Astrocyte (in vitro differentiated cells and primary cell): ENCODE measurements at regions not wholly inside any gene's neighbourhood (a gene's known extent, or its start where the extent isn't known, plus 50 kb on each side); places are given as distances from the start of the nearest gene placed in this dataset.
"Not testable (repeated sequence)": the region's sequence is repeated elsewhere in the genome, so short reads cannot be mapped to it uniquely, and the experiment has no call there.

Experiments used
- DNase-seq: peaks from one replicate; pipeline ENCODE4 v3.0.0-alpha.2; 2010; ENCODE audit warnings: low read depth
- FAIRE-seq: peaks from 2 replicates; lab custom pipeline; 2011; peaks lifted over from hg19 to GRCh38; lab: Jason Lieb, UNC
- H2AFZ ChIP-seq: 2 replicates; pipeline ENCODE4 v1.6.0; 2012; ENCODE audit warnings: low read depth, low read length, inconsistent platforms
- H3K27ac ChIP-seq: 2 replicates; pipeline ENCODE4 v1.5.1; 2011; ENCODE audit warnings: low read depth, low read length, inconsistent platforms
- H3K27me3 ChIP-seq: 2 replicates; pipeline ENCODE4 v1.6.0; 2011; ENCODE audit warnings: low read length, inconsistent platforms; ENCODE audit not compliant: insufficient read depth
- H3K36me3 ChIP-seq: 2 replicates; pipeline ENCODE4 v1.5.1; 2011; ENCODE audit warnings: low read length, inconsistent platforms; ENCODE audit not compliant: insufficient read depth
- H3K4me1 ChIP-seq: 2 replicates; pipeline ENCODE4 v1.5.1; 2011; ENCODE audit warnings: low read length, inconsistent platforms; ENCODE audit not compliant: insufficient read depth
- H3K4me2 ChIP-seq: 2 replicates; pipeline ENCODE4 v1.6.0; 2012; ENCODE audit warnings: low read length, inconsistent platforms
- H3K4me3 ChIP-seq: 2 replicates; pipeline ENCODE4 v1.5.1; 2011; ENCODE audit warnings: low read depth, mild to moderate bottlenecking, low read length, inconsistent platforms; ENCODE audit not compliant: insufficient read depth
- H3K79me2 ChIP-seq: 2 replicates; pipeline ENCODE4 v1.6.0; 2012; ENCODE audit warnings: mild to moderate bottlenecking, low read length, inconsistent platforms; ENCODE audit not compliant: insufficient read depth
- H3K9ac ChIP-seq: 2 replicates; pipeline ENCODE4 v1.6.0; 2012; ENCODE audit warnings: mild to moderate bottlenecking, low read length, inconsistent platforms
- H3K9me3 ChIP-seq: 2 replicates; pipeline ENCODE4 v1.5.1; 2012; ENCODE audit warnings: low read depth, mild to moderate bottlenecking, low read length, inconsistent platforms; ENCODE audit not compliant: insufficient read depth
- H4K20me1 ChIP-seq: 2 replicates; pipeline ENCODE4 v1.6.0; 2012; ENCODE audit warnings: low read length, inconsistent platforms; ENCODE audit not compliant: insufficient read depth
- H3K27ac Mint-ChIP-seq: one replicate; pipeline ENCODE4 v1.8.0; 2021; ENCODE audit warnings: mild to moderate bottlenecking, mixed read lengths; ENCODE audit not compliant: unreplicated experiment
- H3K27me3 Mint-ChIP-seq: one replicate; pipeline ENCODE4 v1.8.0; 2021; ENCODE audit warnings: low read depth, mixed read lengths; ENCODE audit not compliant: unreplicated experiment
- H3K36me3 Mint-ChIP-seq: one replicate; pipeline ENCODE4 v1.8.0; 2021; ENCODE audit warnings: low read depth, mixed read lengths; ENCODE audit not compliant: unreplicated experiment
- H3K4me1 Mint-ChIP-seq: one replicate; pipeline ENCODE4 v1.8.0; 2021; ENCODE audit warnings: low read depth, mixed read lengths; ENCODE audit not compliant: unreplicated experiment
- H3K4me3 Mint-ChIP-seq: one replicate; pipeline ENCODE4 v1.8.0; 2021; ENCODE audit warnings: mild to moderate bottlenecking, moderate library complexity, mixed read lengths; ENCODE audit not compliant: unreplicated experiment
- H3K9me3 Mint-ChIP-seq: one replicate; pipeline ENCODE4 v1.8.0; 2021; ENCODE audit warnings: mild to moderate bottlenecking, mixed read lengths; ENCODE audit not compliant: unreplicated experiment
- CTCF ChIP-seq: IDR thresholded peaks from 2 replicates; pipeline ENCODE4 v1.5.1; 2011; ENCODE audit warnings: low read depth, mild to moderate bottlenecking, inconsistent platforms, low read length, moderate library complexity; ENCODE audit not compliant: insufficient read depth
- EZH2 ChIP-seq: IDR thresholded peaks from 2 replicates; pipeline ENCODE4 v1.6.1; 2012; ENCODE audit warnings: mild to moderate bottlenecking, low read length, inconsistent platforms; ENCODE audit not compliant: insufficient read depth

- Histone ChIP-seq H3K9ac (no peak overlapping the region), H3K4me2 (no peak overlapping the region), H3K9me3 (no peaks in the 10 kb centered on the region), H3K36me3 (no peaks in the 10 kb centered on the region), H3K79me2 (no peaks in the 10 kb centered on the region), H3K4me1 (no peaks in the 10 kb centered on the region), H3K27me3 (no peaks in the 10 kb centered on the region), H3K27ac (no peak overlapping the region), H4K20me1 (no peaks in the 10 kb centered on the region), H3K4me3 (no peak overlapping the region), H2AFZ (no peak overlapping the region)
- FAIRE-seq (no peak), DNase-seq (no peak)
- H3K27me3 Mint-ChIP-seq: peaks cover 6% of the 10 kb centered on the region
- H3K27ac Mint-ChIP-seq: no peak overlapping the region
- H3K4me1 Mint-ChIP-seq: no peaks in the 10 kb centered on the region
- no peak overlapping the region for H3K4me3 Mint-ChIP-seq
- H3K9me3 Mint-ChIP-seq: no peaks in the 10 kb centered on the region
- no peaks in the 10 kb centered on the region for H3K36me3 Mint-ChIP-seq
- TF ChIP-seq CTCF (no peak), EZH2 (no peak)
Measured at GRCh38 chr2:88959480-88960204, 268.2 kb downstream of the RPIA start.

GRCh38 chr2:88961323-88961722 lies 269.9 kb downstream of the RPIA start:
- H3K27ac ChIP-seq, H3K4me1 Mint-ChIP-seq, H3K9me3 ChIP-seq, H3K27me3 ChIP-seq, H3K4me3 ChIP-seq, H3K27ac Mint-ChIP-seq, FAIRE-seq, H3K79me2 ChIP-seq, H3K9me3 Mint-ChIP-seq, H4K20me1 ChIP-seq, DNase-seq, H3K4me3 Mint-ChIP-seq, H3K36me3 Mint-ChIP-seq, H3K36me3 ChIP-seq, H3K9ac ChIP-seq, H3K4me2 ChIP-seq, H3K4me1 ChIP-seq, H2AFZ ChIP-seq: not testable (repeated sequence)
- peaks cover 13% of the 10 kb centered on the region for H3K27me3 Mint-ChIP-seq

GRCh38 chr2:88967844-88968243 lies 276.4 kb downstream of the RPIA start:
- no peak for TF ChIP-seq EZH2
- no peak for TF ChIP-seq CTCF
- Histone ChIP-seq H3K27ac (no peak overlapping the region), H3K27me3 (no peaks in the 10 kb centered on the region), H2AFZ (no peak overlapping the region), H4K20me1 (no peaks in the 10 kb centered on the region), H3K4me1 (no peaks in the 10 kb centered on the region), H3K79me2 (no peaks in the 10 kb centered on the region), H3K4me3 (no peak overlapping the region), H3K36me3 (no peaks in the 10 kb centered on the region), H3K9me3 (no peaks in the 10 kb centered on the region), H3K4me2 (no peak overlapping the region), H3K9ac (no peak overlapping the region)
- peaks cover 28% of the 10 kb centered on the region for H3K27me3 Mint-ChIP-seq
- no peak overlapping the region for H3K4me3 Mint-ChIP-seq
- no peak for DNase-seq
- H3K36me3 Mint-ChIP-seq: no peaks in the 10 kb centered on the region
- no peak overlapping the region for H3K27ac Mint-ChIP-seq
- FAIRE-seq: peak; percentile 43
- no peaks in the 10 kb centered on the region for H3K4me1 Mint-ChIP-seq
- H3K9me3 Mint-ChIP-seq: no peaks in the 10 kb centered on the region

- H4K20me1 ChIP-seq, H3K27me3 Mint-ChIP-seq, H3K4me1 ChIP-seq, H3K27me3 ChIP-seq, H3K79me2 ChIP-seq, H3K4me1 Mint-ChIP-seq, H3K9ac ChIP-seq, H3K36me3 Mint-ChIP-seq, H3K4me2 ChIP-seq, H3K36me3 ChIP-seq, H3K9me3 ChIP-seq, H3K9me3 Mint-ChIP-seq, H3K27ac Mint-ChIP-seq, H3K4me3 Mint-ChIP-seq, H3K27ac ChIP-seq, FAIRE-seq, H2AFZ ChIP-seq, H3K4me3 ChIP-seq, DNase-seq: not testable (repeated sequence)
Measured at GRCh38 chr2:88978011-88978410, 286.5 kb downstream of the RPIA start.

GRCh38 chr2:88978446-88978845 lies 287.0 kb downstream of the RPIA start:
- not testable (repeated sequence) for DNase-seq, H3K4me1 ChIP-seq, H3K36me3 ChIP-seq, H3K27ac ChIP-seq, FAIRE-seq, H3K4me2 ChIP-seq, H3K9ac ChIP-seq, H3K4me1 Mint-ChIP-seq, H2AFZ ChIP-seq, H4K20me1 ChIP-seq, H3K79me2 ChIP-seq, H3K27me3 ChIP-seq, H3K4me3 ChIP-seq, H3K9me3 ChIP-seq, H3K9me3 Mint-ChIP-seq, H3K4me3 Mint-ChIP-seq, H3K36me3 Mint-ChIP-seq, H3K27ac Mint-ChIP-seq, H3K27me3 Mint-ChIP-seq
